HFFc6 (cell line): ENCODE measurements at regions not wholly inside any gene's neighbourhood (a gene's known extent, or its start where the extent isn't known, plus 50 kb on each side); places are given as distances from the start of the nearest gene placed in this dataset.

Source experiments
- DNase-seq: peaks from one replicate; pipeline ENCODE4 v3.0.0-alpha.2; 2018
- H3K27ac Mint-ChIP-seq: 2 replicates; pipeline ENCODE4 v1.8.0; 2020; ENCODE audit warnings: mild to moderate bottlenecking, mixed read lengths
- H3K27me3 Mint-ChIP-seq: 2 replicates; pipeline ENCODE4 v1.8.0; 2021; ENCODE audit warnings: mild to moderate bottlenecking, moderate library complexity, mixed read lengths; ENCODE audit not compliant: insufficient read depth
- H3K36me3 Mint-ChIP-seq: 2 replicates; pipeline ENCODE4 v1.8.0; 2021; ENCODE audit warnings: low read depth, mixed read lengths
- H3K4me1 Mint-ChIP-seq: 2 replicates; pipeline ENCODE4 v1.8.0; 2020; ENCODE audit warnings: low read depth, mixed read lengths
- H3K4me3 Mint-ChIP-seq: 2 replicates; pipeline ENCODE4 v1.8.0; 2020; ENCODE audit warnings: mild to moderate bottlenecking, moderate library complexity, mixed read lengths
- H3K9me3 Mint-ChIP-seq: 2 replicates; pipeline ENCODE4 v1.8.0; 2020; ENCODE audit warnings: mild to moderate bottlenecking, mixed read lengths
- CTCF ChIP-seq: fragments of 200-600 bp; sonication (generic); IDR thresholded peaks from 2 replicates; pipeline ENCODE4 v1.5.0; 2021; ENCODE audit warnings: antibody characterized with exemption, mild to moderate bottlenecking

GRCh38 chr6:166004471-166004870, 163.2 kb downstream of the TBXT start:
- TF ChIP-seq CTCF: no peak
- Mint-ChIP-seq H3K36me3 (no peaks in the 10 kb centered on the region; the same call in none of the 2 replicates), H3K4me3 (no peak overlapping the region), H3K4me1 (peaks cover 10% of the 10 kb centered on the region; the same call in 1 of the 2 replicates), H3K27ac (no peak overlapping the region), H3K27me3 (no peaks in the 10 kb centered on the region; the same call in 1 of the 2 replicates), H3K9me3 (peaks cover 8% of the 10 kb centered on the region)
- no peak for DNase-seq

DNA sequence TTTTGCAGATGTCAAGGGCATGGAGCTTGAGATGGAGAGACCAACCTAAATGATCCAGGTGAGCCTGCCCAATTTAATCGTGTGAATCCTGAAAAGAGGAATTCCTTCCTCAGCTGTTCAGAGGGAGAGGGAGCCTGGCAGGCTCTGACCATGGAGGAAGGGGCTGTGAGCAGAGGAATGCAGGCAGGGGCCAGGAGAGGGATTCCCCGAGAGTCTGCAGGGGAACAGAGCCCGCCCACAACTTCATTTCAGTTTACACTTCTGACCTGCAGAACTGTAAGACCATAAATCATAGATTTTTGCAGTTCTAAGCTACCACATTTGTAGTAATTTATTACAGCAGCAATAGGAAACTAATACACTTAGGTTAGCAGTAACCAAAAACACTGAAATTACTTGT, 164.1 kb downstream of the TBXT start:
- Mint-ChIP-seq H3K4me1 (peaks cover 10% of the 10 kb centered on the region; the same call in 1 of the 2 replicates), H3K27ac (no peak overlapping the region), H3K4me3 (no peak overlapping the region), H3K9me3 (peaks cover 15% of the 10 kb centered on the region), H3K36me3 (peaks cover 5% of the 10 kb centered on the region), H3K27me3 (no peaks in the 10 kb centered on the region; the same call in 1 of the 2 replicates)
- TF ChIP-seq CTCF: no peak
- no peak for DNase-seq

- no peak overlapping the region for H3K27ac Mint-ChIP-seq
- TF ChIP-seq CTCF: no peak
- H3K36me3 Mint-ChIP-seq: peaks cover 5% of the 10 kb centered on the region; the same call in 1 of the 2 replicates
- peaks cover 4% of the 10 kb centered on the region for H3K27me3 Mint-ChIP-seq
- H3K4me3 Mint-ChIP-seq: no peak overlapping the region
- DNase-seq: no peak
- no peaks in the 10 kb centered on the region for H3K4me1 Mint-ChIP-seq
- peaks cover 11% of the 10 kb centered on the region for H3K9me3 Mint-ChIP-seq
Measured at GRCh38 chr6:166001359-166001758, 166.3 kb downstream of the TBXT start.

DNA sequence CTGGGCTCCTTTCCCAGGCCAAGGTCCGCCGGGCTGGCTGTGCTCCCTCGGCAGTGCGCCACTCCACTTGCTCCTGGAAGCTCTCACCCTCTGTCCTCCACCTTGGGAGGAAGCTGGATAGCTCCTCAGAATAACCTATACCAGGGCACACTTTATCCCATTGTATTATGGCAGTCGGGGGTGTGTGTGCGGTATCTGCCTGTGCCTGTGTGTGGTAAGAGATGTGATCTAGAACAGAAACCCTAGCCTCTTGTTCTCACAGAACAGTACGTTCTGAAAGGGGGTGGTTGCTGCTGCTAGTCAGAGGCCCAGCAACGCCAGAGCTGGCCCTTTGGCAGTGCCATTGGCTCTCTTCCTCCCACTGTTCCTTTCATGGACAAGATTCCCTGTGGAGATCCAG, 168.4 kb downstream of the TBXT start:
- TF ChIP-seq CTCF: no peak
- Mint-ChIP-seq H3K27ac (no peak overlapping the region), H3K36me3 (peaks cover 5% of the 10 kb centered on the region; the same call in 1 of the 2 replicates), H3K4me1 (no peaks in the 10 kb centered on the region), H3K9me3 (peaks cover 15% of the 10 kb centered on the region), H3K27me3 (peaks cover 4% of the 10 kb centered on the region), H3K4me3 (no peak overlapping the region)
- no peak for DNase-seq

GRCh38 chr6:165998072-165998471, 169.6 kb downstream of the TBXT start:
- H3K27me3 Mint-ChIP-seq: peaks cover 4% of the 10 kb centered on the region

More at GRCh38 chr6:165998072-165998471, 169.6 kb downstream of the TBXT start:
- H3K9me3 Mint-ChIP-seq: peaks cover 15% of the 10 kb centered on the region
- no peaks in the 10 kb centered on the region for H3K4me1 Mint-ChIP-seq
- peaks cover 5% of the 10 kb centered on the region; the same call in 1 of the 2 replicates for H3K36me3 Mint-ChIP-seq
- TF ChIP-seq CTCF: no peak
- no peak overlapping the region for H3K27ac Mint-ChIP-seq
- H3K4me3 Mint-ChIP-seq: no peak overlapping the region
- DNase-seq: no peak
